DMS 273 treated with DMSO at 0.1 percent for 48 hours (cell line): ENCODE measurements at regions not wholly inside any gene's neighbourhood (a gene's known extent, or its start where the extent isn't known, plus 50 kb on each side); places are given as distances from the start of the nearest gene placed in this dataset.

Source experiments
- DNase-seq: peaks from one replicate; lab custom pipeline; 2025; lab: John Stamatoyannopoulos, UW

DNA sequence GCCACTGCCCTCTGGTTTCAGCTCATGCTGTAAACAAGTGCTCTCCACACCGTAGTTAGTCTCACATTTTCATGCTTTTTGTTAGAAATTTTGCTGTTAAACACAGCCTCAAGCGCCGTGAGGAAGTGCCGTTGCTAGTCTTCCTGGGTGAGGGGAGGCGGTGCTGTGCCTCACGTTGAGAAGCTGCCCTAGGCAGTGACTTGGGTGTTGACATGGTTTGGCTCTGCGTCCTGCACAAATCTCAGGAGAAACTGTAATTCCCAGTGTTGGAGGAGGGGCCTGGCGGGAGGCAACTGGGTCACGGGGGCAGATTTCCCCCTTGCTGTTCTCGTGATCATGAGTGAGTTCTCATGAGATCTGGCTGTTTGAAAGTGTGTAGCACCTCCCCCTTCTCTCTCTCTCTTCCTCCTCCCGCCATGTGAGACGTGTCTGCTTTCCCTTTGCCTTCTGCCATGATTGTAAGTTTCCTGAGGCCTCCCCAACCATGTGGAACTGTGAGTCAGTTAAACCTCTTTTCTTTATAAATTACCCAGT lies 95.8 kb downstream of the ERMARD start:
- DNase-seq, result no peak

DNA sequence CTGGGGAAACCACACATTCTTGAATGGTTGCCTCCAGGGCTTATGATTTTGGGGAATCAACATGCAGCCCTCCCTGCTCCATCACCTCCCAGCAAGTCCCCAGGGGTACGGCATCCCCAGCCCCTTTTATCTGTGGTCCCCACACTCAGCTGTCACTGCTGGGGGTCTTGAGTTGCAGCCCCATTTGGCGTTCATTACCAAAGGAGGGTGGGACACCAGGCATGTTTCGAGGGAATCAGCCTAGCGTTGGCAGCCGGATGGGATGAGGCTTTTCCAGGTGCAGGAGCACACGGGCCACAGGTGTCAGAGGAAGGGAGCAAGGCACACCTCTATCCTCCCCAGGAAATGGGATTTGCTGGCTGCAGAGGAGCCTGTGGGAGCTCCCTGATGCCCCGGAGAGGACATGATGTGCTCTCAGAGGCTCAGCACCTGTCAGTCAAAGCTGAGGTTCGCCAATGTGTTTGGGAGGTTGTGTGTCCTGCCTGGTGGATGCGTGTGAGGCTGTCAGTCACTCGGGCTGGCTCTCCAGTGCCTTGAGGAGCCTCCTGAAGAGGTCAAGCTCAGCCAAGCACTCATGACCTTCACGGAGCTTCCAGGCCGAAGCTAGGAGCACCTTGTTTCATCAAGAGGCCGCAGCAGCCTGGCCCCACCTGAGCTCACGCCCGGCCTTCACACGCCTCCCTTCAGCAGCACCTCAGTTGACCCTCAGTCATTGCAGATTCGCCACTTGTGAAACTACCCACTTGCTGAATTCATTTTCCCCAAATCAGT lies 95.0 kb downstream of the ERMARD start:
- no peak for DNase-seq

GRCh38 chr6:169845426-169846285 lies 94.2 kb downstream of the ERMARD start:
- DNase-seq, result no peak

GRCh38 chr6:169844946-169845345 lies 93.5 kb downstream of the ERMARD start:
- DNase-seq, result no peak

- no peak for DNase-seq
These were observed 92.6 kb downstream of the ERMARD start for GRCh38 chr6:169843991-169844390.

GRCh38 chr6:169843110-169843509 lies 91.7 kb downstream of the ERMARD start:
- DNase-seq, result no peak

GRCh38 chr6:169841907-169842606 lies 90.6 kb downstream of the ERMARD start:
- DNase-seq, result no peak

- DNase-seq, result no peak
These were observed 89.8 kb downstream of the ERMARD start for GRCh38 chr6:169841251-169841650.

- DNase-seq, result no peak
These were observed 88.6 kb downstream of the ERMARD start for GRCh38 chr6:169839898-169840631.

DNA sequence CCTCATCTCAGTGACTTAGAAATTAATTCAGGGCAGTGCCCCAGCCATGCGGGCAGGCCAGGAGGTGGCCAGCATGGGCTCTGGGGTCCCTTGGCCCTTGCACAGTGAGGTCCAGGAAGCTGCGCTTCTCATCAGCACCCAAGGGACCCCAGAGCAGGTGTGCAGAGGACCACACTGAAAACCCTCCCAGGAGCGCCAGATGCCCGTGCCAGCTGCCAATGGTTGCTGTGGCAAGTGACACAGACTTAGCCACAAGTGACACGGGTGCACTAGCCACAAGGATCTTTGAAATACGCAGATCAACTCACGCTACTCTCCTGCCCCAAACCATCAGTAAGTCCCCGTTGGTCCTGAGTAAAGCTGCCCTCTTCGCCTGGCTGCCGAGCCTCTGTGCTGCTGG lies 88.1 kb downstream of the ERMARD start:
- DNase-seq, result no peak

DNA sequence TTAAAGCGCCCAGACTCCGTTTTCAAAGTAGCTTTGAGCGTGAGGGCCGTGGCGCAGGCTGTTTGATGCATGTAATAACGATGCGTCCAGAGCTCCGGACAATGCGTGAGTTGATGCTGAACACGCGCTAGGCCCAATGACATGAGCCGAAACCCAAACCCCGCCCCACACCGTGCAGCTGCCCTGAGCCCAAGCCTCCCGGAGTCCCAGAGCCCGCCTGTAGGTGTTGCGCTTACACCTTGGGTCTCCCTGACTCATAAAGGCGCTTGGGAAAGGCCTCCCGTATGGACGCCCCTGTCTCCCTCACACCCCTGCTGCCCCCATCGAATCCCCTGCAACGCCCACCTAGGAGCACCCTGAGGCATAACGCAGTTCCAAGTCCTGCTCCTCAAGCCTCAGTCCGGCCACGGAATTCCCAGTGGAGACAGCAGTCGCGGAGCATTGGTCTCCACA lies 87.6 kb downstream of the ERMARD start:
- DNase-seq, result no peak

DNA sequence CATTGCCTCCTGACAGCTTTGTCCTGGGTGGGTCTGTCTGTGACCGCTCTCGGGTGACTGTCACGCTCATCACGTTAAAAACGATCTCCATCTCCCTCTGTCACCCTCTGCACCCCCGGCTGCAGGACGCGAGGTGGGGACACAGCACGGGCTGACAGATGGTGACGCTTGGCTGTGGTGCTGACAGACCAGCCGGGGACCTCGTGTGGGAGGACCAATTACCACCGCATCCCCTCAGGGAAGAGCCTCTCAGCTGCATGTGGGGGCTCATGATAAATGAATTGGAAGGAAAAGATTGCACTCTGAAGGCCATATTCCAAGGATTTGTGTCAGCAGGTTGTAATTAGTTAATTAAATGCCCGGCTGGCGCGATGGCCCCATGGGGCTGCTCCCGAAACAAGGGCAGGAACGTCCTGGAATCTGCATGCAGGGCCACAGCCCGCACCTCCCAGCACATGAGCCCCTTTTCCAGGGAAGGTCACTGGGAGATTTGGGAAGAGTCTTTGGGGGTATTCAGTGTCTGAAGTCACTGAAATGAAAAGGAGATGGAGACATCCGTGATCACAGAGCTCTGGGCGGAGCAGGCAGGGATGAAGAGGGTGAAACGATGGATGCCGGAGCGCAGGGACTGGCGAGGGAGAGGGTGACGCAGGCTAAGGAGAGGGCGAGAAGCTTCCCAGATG lies 87.1 kb downstream of the ERMARD start:
- no peak for DNase-seq

DNA sequence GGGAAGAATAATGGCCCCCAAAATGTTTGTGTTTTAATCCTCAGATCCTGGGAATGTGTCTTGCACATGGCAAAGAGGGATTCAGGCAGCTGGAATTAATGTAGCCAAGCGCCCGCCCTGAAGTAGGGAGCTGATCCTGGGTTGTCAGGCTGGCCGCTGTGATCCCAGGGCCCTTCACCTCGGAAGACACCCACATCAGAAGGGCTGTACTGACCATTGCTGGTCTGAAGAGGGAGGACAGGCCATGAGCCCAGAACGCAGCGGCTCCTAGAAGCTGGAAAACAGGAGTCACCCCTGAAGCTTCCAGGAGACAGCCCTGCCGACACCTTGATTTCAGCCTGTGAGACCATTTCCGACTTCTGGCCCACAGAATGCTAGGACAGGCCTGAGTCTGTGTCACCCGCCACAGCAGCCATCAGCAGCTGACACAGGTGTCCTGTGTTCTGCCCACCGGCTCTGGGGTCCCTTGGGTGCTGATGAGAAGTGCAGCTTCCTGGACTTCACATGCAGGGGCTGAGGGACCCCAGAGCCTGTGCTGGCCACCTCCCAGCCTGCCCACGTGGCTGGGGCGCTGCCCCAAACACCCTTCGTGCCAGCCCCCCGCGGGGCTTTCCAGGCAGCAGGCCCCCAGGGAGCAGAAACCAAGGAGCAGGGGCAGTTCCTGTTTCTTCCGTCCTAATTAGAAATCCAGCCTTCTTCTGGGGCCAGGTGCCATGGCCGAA lies 86.3 kb downstream of the ERMARD start:
- DNase-seq, result no peak

- DNase-seq, result no peak
These were observed 81.9 kb downstream of the ERMARD start for GRCh38 chr6:169833258-169833794.

DNA sequence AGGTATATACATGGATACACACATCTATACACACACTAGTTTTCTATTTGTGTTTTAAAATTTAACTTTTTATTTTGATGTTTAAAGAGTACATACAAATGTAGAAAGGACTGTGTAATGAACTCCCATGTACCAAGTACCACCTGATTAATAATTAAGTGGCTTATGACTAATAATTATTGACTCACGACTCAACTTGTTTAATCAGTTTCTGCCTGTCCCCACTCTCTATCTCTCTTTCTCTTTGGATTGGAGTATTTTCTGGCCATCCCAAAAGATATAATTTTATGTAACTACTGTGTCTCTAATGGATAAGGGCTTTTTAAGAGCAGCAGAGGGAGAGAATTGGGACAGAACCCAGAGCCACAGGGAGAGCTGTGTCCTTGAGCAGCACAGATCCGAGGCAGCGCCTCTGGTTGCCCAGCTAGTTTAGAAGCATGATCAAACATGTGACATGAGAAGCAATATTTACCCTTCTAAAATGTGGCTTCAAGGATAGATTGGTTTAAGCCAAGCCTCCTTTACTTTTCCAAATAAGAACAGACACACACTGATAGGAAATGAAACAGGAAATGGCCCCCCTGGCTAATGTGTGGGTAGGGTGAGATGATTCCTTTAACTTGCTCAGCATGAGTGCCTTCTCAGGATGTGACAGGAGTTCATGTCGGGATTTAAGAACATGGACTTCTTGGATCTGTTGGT lies 81.0 kb downstream of the ERMARD start:
- DNase-seq, result no peak

GRCh38 chr6:169831450-169832246 lies 80.2 kb downstream of the ERMARD start:
- DNase-seq, result no peak
